ENCODE measurements at regions not wholly inside any gene's neighbourhood (a gene's known extent, or its start where the extent isn't known, plus 50 kb on each side); places are given as distances from the start of the nearest gene placed in this dataset.

DNA sequence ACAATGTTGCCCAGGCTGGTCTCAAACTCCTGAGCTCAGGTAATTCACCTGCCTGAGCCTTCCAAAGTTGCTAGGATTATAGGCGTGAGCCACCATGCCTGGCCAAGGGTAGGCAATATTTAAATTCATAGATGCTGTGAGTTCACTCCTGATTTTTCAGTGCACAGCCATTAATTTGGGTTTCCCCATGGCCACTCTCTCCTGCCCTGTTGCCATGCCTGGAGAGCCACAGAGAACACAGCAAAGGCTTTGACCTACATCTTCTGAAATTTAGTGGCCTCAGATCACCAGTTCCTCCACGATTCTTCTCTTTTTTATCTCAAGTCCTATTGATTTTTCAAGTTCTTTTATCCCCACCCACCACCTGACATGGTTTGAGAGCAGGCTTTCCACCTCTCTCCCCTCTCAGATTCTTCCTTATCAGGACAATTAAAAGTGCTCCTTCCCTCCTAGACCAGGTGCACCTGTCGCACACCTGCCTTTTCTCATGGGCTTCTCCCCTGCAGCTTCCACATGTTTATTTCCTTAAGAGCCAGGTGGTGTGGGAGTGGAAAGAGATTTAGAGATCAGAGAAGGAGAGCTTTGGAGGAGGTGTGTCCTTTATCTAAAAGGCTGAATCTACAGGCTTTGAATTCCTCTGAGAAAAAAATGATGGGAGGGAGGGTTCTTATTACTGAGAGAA, 123.8 kb downstream of the ADRA2A start:
- no peak for DNase-seq (ENCODE audit: low read depth)

DNA sequence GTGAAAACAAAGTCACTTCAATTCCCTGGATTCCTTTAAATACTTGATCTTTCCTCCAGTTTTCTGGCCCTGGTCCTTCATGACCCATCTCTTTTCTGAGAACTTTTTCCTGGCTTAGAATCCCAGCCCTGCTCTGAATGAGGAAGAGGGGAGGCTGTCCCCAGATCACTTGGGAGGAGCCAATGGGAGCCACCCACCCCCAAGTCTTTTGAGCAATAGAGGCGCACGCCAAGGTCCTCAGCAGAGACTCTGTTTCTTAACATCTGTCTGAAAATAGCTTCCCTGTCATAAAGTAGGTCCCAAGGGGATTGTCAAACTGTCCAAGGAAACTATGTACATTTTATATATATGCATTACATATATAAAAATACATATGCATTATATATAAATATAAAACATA, 126.8 kb downstream of the ADRA2A start:
- no peak for DNase-seq (ENCODE audit: low read depth)

DNA sequence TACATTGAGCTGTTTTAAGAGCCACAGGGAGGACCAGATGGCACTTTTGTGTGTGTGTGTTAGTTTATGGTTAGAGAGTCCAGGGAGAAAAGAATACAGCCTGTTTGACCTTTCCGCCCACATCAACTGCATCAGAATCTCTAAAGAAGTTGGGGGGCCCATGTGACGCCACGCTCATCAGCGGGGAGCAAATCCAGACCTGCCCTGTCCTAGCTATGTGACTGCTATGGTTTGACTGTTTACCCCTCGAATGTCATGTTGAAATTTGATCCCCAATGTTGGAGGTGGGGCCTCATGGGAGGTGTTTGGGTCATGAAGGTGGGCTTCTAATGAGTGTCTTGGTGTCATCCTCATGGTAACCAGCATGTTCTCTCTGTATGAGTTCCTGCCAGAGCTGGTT, 128.0 kb downstream of the ADRA2A start:
- DNase-seq (ENCODE audit: low read depth), result no peak

DNA sequence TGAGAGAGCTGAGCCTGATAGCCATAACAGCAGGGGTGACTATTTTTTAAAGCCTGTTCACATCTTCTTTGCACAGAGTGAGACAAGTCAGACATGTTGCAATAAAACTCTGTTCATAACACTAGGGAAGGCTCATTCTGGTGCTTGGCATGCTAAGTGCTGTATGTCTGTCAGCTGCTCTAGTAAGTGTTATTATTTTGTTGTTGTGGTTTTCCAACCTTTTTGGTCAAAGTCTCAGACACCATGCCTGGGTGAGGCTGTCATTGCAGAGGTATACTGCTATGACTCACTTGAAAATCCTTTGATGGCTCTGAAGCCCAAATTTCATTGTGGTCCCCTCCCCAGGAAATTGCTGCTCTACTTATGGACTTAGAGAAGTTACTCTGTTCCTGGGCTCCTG, 129.7 kb downstream of the ADRA2A start:
- DNase-seq (ENCODE audit: low read depth), result no peak

DNA sequence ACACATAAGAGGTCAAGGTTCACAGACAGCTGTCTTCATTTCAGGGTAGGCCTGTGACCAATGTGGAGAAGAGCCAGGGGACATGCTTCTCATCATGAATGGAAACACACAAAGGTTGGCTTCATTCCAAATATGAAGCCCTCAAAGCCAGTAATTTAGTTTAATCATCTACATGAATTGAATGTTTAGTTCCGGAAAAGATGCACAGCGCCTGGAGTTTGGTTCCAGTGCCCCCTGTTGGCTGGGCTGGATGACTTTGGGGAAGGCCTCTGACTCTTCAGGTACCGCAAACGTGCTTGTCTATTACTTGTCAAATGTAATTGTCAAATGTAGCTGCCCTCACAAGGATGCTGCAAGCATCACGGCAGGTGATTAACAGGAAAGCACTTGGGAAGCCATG, 130.7 kb downstream of the ADRA2A start:
- no peak for DNase-seq (ENCODE audit: low read depth)

DNA sequence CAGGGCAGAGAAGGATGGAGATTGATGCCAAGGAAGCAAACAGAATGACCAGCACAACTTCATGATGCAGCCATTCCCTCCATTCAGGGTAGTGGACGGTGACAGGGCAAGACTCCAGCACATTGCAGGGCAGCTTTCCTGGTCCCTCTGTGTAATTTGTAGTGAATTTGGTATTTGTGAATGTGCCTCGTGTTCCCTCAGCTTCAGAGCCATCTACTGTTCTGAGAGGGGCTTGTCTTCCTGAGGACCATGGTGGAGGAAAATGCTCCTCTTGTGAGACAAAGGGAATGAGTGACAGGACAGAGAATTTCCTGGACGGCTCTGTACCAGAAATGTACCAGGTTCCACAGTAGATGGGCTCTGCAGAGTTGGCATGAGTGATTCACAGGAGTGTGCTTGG, 132.1 kb downstream of the ADRA2A start:
- no peak for DNase-seq (ENCODE audit: low read depth)

DNA sequence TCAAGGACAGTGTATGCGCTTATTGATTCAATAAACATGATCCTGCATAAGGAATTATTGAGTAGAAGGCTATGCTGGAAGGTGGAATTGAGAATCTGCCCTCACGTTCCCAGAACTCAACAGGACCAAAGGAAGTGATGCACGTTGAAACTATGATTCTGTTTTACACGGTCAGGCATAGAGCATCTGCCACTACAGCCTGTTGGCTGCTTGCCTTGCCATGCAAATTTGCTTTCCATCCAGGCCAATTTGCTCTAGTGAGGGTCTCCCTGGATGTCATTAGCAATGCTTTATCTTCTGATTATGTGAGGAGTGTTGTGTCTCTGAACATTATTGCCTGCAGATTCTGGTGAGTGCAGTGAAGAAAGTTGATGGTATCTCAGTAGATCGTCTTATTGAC, 132.9 kb downstream of the ADRA2A start:
- no peak for DNase-seq (ENCODE audit: low read depth)

DNA sequence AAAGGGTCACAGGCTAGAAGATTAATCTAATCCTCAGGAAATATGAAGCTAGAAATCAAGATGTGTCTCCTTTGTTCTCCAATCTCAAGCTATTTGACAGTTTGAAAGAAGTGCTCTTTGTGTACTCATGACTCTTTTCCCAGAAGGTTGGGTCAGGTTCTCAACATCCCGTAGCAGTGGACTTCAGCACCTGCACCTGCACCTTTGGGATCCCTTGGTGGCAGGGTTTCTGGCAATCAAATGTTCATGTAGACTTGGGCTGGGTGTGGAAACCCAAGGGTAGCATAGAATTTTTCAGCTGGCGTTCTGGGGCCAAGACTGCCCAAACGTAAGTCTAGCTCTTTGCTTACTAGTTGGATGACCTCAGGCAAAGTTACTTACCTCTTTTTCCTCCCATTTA, 134.4 kb downstream of the ADRA2A start:
- DNase-seq (ENCODE audit: low read depth), result no peak

DNA sequence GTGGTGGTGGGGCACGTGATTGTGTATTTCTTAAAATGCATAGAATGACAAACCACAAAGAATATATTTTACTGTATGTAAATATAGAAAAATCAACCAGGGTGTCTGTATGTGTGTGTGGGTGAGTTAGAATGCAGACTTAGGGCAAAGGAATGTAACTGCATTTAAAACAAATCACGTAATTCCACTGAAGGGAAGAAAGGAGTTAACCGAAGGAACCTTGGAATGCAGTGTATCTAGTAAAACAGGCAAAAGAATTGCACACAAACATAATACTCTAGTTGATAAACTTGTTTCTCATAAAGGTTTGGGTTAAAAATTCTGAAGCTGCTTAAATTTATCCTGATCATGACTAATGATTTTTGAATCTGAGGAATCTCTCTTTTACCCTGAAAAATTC, 134.9 kb downstream of the ADRA2A start:
- no peak for DNase-seq (ENCODE audit: low read depth)

DNA sequence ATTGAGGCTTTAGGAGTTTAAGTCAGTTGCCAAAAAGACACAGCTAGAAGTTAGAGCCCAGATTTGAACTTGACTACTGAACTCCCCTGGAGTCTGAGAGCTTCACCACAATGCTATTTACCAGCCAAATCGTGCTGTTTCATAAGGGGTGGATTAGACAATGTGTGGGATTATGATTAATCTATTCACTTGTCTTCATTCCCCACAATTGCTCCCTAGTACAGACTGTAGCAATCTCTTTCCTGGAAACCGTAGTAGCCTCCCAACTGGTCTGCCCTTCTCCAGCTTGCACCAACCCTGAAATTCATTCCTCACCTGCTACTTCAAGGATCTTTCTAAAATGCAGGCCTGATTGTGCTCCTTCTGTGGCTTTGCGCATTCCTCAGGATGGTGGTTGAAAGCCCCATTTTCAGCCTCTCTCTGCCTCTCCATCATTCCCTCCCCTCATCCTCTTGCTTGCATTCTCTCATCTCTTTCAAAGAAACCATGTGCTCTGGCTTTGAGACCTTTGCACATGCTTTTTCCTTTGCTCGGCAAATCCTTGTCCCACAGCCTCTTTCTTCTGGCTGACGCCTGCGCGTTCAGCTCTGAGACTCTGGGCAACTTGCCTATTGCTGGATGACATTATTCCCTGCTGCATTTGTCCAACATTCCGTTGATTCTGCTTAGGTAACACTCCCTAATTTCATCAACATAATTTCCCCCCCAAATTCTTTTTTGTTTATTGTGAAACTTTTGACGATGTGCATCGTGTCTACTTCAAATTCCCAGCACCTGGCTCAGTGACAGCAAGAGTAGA, 145.1 kb downstream of the ADRA2A start:
- no peak for DNase-seq (ENCODE audit: low read depth)

DNA sequence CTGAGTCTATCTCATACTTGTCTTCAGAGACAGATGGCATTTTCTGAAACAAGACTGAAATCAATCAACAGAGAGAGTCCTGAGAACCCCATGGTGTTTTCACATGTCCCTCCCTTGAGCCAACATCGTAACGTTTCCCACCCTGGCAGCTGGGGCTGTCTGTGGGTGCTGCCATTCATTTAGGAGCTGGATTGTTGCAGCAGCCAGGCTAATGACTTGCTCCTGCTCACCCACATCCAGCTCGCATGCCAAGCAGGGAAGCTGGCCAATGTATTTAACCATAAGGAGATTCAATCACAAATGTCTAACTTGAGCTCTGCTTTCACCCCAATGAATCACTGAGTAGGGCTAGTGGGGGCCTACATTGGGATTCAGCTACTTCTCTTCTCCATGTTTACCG, 146.1 kb downstream of the ADRA2A start:
- no peak for DNase-seq (ENCODE audit: low read depth)

DNA sequence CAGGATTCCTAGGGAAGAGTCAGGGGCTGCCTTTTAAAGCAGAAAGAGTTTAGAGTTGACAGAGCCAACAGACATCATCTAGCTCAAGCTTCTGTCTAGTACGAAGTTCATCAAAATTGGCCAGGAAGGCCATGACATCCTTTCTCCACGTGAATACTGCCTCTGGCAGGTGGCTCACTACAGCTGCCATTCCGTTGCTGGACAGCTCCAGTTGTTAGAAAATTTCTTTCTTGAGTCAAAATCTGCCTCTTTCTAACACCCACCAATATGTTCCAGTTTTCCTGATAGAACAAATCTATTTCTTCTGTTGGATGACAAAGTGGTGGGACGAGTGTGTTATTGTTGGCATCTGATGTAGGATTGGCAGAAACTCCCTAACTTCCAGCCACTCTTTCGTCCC, 154.9 kb downstream of the ADRA2A start:
- DNase-seq (ENCODE audit: low read depth), result no peak

DNA sequence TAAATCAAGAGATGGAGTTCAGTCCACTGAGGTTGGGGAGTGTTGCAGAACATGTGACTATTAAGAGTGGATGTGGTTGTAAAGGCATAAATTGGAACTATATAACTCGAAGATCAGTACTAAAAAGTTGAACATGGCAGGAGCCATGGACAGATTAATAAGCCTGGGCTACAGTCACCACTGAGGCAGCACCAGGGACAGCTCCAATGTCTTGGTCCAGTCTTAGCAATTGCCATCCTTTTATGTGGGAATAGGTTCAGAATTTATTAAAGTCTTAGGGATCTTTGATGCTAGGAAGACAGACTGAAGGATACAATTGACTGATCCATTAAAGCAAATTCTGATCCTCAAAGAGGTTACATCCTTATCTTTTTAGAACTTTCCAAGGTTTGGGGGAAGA, 156.6 kb downstream of the ADRA2A start:
- no peak for DNase-seq (ENCODE audit: low read depth)

DNA sequence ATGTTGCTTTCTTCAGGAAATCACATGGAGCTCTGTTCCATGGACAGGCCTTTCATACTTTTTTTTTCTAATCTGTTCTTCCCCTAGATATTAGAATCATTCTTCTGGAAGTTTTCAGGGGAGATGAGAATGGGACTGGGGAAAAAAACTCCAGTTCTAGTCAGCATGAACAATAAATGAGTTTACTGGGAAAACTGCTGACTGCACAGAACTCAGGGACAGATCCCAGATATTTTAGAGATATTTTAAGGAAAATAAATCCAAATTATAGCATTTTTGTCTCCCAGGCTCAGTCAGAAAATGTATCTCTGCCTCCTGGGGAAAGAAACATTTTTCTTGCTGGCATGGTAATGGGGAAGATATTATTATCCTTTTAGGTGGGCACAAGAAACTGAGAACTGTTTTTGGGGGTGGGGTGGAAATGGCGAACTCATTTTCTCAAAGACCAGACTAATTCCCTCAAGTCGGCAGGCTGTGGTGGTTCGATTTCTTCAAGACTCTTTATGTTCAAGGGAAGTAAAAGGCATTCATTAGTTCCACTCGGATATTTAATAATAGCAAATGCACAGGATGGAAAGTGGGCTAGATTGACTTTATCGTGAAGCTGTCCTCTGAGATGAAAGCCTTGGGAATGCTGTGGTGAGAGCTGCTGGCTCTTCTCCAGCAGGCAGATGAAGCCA, 157.5 kb downstream of the ADRA2A start:
- no peak for DNase-seq (ENCODE audit: low read depth)

DNA sequence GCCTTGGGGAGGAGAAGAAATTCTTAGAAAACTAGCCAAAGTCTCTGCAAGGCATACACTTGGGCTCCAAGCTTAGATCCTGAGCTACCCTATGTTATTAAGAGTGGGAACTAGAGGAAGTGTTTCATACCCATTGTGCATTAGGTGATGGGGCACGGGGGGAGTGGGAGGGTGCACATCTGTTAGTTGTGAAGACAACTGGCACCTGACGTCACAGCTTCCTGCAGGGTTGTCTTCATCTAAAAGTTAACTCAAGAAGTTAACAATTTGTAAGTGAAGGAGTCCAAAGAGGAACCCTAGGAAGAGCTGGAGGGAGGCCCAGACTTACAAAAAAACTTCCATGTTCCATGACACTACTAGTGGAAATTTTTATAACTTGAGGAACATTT, 158.1 kb downstream of the ADRA2A start:
- no peak for DNase-seq (ENCODE audit: low read depth)

DNA sequence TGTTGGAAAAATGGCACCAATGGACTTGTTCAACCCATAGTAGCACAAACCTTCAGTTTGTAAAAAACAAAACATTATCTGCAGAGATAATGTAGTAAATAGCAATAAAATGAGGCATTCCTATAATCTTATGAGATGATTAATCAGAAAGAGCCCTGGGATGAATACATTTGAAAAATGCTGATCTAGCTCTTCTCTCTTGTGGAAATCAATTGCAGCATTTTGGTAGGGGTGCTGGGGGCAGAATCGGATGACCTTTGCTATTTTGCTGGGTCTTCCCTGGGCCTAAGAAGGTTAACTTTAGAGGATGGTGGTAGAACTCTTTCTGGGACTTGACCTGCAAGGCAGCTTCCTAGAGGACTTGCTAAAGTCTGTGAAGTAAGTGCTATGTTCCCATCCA, 163.5 kb downstream of the ADRA2A start:
- DNase-seq (ENCODE audit: low read depth), result no peak

DNA sequence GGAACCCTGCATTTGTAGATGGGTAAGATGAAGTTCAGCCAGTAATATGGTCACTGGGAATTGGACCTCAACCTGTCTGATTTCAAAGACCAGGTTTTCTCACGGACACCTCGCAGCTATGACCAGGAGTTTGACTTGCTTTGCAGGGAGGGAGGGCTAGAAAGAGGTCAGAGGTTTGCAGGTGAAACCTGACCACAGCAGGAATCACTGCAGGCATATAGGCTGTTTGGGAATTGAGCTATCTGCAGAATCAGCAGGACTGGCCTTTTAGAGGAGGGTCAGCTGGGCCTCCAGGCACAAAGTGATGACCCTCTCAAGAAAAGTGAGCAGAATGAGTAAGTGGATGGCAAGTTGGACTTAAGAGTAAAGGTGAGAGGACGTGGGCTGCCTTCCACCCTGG, 166.3 kb downstream of the ADRA2A start:
- no peak for DNase-seq (ENCODE audit: low read depth)

DNA sequence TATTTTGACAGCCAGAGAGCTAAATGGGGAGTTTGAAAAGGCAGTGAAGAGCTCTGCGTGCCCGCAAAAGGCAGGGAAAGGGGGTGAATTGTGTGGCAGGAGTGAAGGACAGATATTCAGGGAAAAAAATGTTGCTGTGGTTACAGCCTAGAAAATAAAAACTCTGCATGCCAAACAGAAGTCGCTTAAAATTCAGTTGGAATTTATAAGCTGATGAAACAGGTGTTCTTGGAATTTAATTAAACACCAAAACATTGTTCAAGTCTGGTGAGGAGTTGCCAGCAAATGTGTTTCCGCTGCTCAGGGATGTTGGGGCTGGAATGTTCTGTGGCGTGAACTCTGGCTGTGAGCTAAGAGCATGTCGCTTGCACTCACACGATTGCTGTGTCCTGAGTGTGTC, 169.3 kb downstream of the ADRA2A start:
- no peak for DNase-seq (ENCODE audit: low read depth)

DNA sequence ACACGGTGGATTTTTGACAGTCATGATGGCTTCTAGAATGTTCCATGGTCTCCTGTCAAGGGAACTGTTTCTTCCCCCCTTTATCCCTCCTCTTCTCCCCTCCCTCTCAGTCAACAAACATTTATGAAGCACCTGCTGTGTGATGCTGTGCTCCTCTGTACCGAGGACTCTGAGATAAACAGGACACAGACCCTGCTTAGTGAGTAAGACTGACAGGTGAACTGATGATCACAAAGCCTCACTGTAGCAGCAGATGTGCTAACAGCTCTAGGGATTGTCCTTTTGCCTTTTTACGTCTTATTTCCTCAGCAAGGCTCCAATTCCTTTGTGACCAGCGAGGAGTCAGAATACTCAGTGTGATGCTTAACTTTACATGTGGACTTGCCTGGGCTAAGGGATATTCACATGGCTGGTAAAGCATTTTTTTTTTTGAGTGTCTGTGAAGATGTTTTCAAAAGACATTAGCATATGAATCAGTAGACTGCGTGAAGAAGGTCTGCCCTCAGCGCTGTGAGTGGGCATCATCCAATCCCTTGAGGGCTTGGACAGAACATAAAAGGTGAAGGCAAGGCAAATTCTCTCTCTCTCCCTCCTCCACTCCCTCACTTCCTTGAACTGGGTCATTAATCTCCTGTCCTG, 170.1 kb downstream of the ADRA2A start:
- no peak for DNase-seq (ENCODE audit: low read depth)

DNA sequence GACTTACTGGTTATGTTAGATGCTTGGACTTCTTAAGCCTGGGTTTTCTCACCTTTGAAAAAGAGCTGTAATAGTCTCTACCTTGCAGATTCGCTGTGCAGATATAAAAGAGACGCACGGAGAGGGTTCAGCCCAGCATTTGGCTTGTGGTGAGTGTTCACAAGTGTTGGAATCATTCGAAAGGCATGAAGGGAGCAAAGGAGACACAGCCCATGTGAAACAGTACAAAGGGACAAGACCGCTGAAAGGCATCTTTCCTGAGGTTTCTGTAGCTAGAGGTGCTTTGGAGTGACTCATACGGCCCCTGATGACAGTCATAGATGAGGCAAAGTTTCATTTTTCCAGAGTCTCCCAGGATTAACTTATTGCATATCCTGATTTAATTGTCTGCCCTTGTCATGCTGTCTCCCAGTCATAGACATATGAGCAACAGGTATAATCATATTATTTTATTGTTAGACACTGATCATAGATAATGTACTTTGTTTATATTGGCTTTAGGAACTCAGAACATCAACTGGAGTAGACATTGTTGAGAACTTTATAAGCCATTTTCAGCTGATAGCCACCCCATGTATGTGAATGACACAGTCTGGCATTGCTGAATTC, 171.1 kb downstream of the ADRA2A start:
- no peak for DNase-seq (ENCODE audit: low read depth)

DNA sequence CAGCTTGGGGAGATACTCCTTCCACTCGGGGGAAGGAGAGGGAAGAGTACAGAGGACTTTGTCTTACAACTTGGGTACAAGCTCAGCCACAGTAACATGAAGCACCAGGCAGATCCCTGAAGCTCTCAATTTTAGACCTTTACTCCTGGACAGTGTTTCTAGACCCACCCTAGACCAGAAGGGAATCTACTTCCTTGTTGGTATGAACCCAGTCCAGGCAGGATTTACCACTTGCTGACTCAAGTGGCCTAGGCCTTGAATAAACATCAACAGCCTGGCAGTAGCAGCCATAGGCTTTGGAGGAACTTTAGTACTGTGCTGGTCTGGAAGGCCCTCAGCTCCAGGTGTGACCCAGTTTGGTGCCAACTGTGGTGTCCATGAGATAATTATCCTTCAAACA, 173.1 kb downstream of the ADRA2A start:
- no peak for DNase-seq (ENCODE audit: low read depth)

DNA sequence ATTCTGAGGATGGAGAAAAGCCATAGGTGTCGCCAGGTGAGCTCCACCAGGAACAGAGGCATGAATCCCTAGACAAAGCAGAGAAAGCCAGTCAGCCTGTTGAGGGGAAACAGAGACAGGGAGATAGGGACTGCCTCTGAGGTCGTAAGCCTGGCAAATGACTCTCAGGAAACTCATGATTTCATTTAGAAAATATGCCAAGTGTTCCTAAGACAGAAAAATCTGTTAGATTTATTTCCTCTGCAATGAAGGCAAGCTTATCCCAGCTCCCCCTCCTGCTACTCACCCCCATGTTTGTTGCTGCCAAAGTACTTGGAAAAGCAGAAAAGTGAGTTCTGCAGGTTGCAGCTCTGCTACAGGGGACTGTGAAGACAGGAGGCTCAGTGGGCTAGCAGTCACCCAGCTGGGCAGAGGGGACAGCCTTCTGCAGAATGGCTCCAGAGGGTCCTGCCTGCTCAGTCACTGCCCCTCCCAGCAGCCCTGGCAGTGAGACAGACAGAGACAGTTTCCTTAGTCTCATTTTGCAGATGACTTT, 184.3 kb downstream of the ADRA2A start:
- no peak for DNase-seq (ENCODE audit: low read depth)
